IPS-18c (cell line): ENCODE measurements at regions not wholly inside any gene's neighbourhood (a gene's known extent, or its start where the extent isn't known, plus 50 kb on each side); places are given as distances from the start of the nearest gene placed in this dataset.
"Not testable (repeated sequence)": the region's sequence is repeated elsewhere in the genome, so short reads cannot be mapped to it uniquely, and the experiment has no call there.

Source experiments
- H3K4me3 ChIP-seq: 2 replicates; pipeline ENCODE4 v1.7.0; 2013; ENCODE audit warnings: low read depth, mild to moderate bottlenecking, low read length, moderate library complexity; ENCODE audit not compliant: insufficient read depth
- H3K9me3 ChIP-seq: one replicate; pipeline ENCODE4 v1.6.1; 2013; ENCODE audit warnings: mild to moderate bottlenecking, low read length, moderate library complexity; ENCODE audit not compliant: control insufficient read depth, insufficient read depth

GRCh38 chr3:177789500-177789899, 592.2 kb upstream of the TBL1XR1 start:
- no peaks in the 10 kb centered on the region for H3K9me3 ChIP-seq

GRCh38 chr3:177792311-177793030, 595.2 kb upstream of the TBL1XR1 start:
- no peak overlapping the region for H3K4me3 ChIP-seq
- no peaks in the 10 kb centered on the region for H3K9me3 ChIP-seq

More at GRCh38 chr3:177789500-177789899, 592.2 kb upstream of the TBL1XR1 start:
- H3K4me3 ChIP-seq: no peak overlapping the region

- no peak overlapping the region for H3K4me3 ChIP-seq
- no peaks in the 10 kb centered on the region for H3K9me3 ChIP-seq
Measured at GRCh38 chr3:177793451-177793850, 596.2 kb upstream of the TBL1XR1 start.

GRCh38 chr3:177795216-177795615, 597.9 kb upstream of the TBL1XR1 start:
- Histone ChIP-seq H3K9me3 (no peaks in the 10 kb centered on the region), H3K4me3 (no peak overlapping the region)

- Histone ChIP-seq H3K9me3 (no peaks in the 10 kb centered on the region), H3K4me3 (no peak overlapping the region)
Measured at GRCh38 chr3:177795859-177796258, 598.6 kb upstream of the TBL1XR1 start.

- H3K4me3 ChIP-seq, H3K9me3 ChIP-seq: not testable (repeated sequence)
Measured at GRCh38 chr3:177800147-177800546, 602.9 kb upstream of the TBL1XR1 start.

GRCh38 chr3:177800561-177800960, 603.3 kb upstream of the TBL1XR1 start:
- H3K4me3 ChIP-seq: no peak overlapping the region
- no peaks in the 10 kb centered on the region for H3K9me3 ChIP-seq

- Histone ChIP-seq H3K9me3 (no peaks in the 10 kb centered on the region), H3K4me3 (no peak overlapping the region)
Measured at GRCh38 chr3:177802151-177802900, 605.0 kb upstream of the TBL1XR1 start.

- H3K9me3 ChIP-seq: no peaks in the 10 kb centered on the region
- H3K4me3 ChIP-seq: no peak overlapping the region
Measured at GRCh38 chr3:177803500-177803899, 606.2 kb upstream of the TBL1XR1 start.

GRCh38 chr3:177804032-177804431, 606.8 kb upstream of the TBL1XR1 start:
- no peak overlapping the region for H3K4me3 ChIP-seq
- H3K9me3 ChIP-seq: no peaks in the 10 kb centered on the region

GRCh38 chr3:177804646-177805045, 607.4 kb upstream of the TBL1XR1 start:
- Histone ChIP-seq H3K4me3 (no peak overlapping the region), H3K9me3 (no peaks in the 10 kb centered on the region)

GRCh38 chr3:177807150-177807875, 610.0 kb upstream of the TBL1XR1 start:
- Histone ChIP-seq H3K4me3 (no peak overlapping the region), H3K9me3 (no peaks in the 10 kb centered on the region)

- H3K9me3 ChIP-seq, H3K4me3 ChIP-seq: not testable (repeated sequence)
Measured at GRCh38 chr3:177808928-177809478, 611.7 kb upstream of the TBL1XR1 start.

GRCh38 chr3:177810162-177810623, 612.9 kb upstream of the TBL1XR1 start:
- H3K4me3 ChIP-seq: no peak overlapping the region

GRCh38 chr3:177811112-177811511, 613.8 kb upstream of the TBL1XR1 start:
- Histone ChIP-seq H3K9me3 (no peaks in the 10 kb centered on the region), H3K4me3 (no peak overlapping the region)

More at GRCh38 chr3:177810162-177810623, 612.9 kb upstream of the TBL1XR1 start:
- H3K9me3 ChIP-seq: no peaks in the 10 kb centered on the region

- Histone ChIP-seq H3K4me3 (no peak overlapping the region), H3K9me3 (no peaks in the 10 kb centered on the region)
Measured at GRCh38 chr3:177811835-177812234, 614.6 kb upstream of the TBL1XR1 start.

- H3K9me3 ChIP-seq: no peaks in the 10 kb centered on the region
- H3K4me3 ChIP-seq: no peak overlapping the region
Measured at GRCh38 chr3:177812492-177812891, 615.2 kb upstream of the TBL1XR1 start.
